Gastrocnemius medialis (tissue), 4 donors: ENCODE measurements at regions not wholly inside any gene's neighbourhood (a gene's known extent, or its start where the extent isn't known, plus 50 kb on each side); places are given as distances from the start of the nearest gene placed in this dataset.

Source experiments
- POLR2A ChIP-seq, 2 donors: fragments of 450-650 bp; IDR thresholded peaks; one replicate each; pipeline ENCODE4 v1.6.1; 2017; ENCODE audit warnings: antibody characterized with exemption in 2 of 2, mild to moderate bottlenecking in 2 of 2, moderate library complexity in 2 of 2
- TF ChIP-seq, protein P1 (sequence below), 5 experiments: fragments of 450-650 bp in 3 of 5; fragments of 200-600 bp in 2 of 5; sonication (generic) in 2 of 5; IDR thresholded peaks in 4 of 5; conservative IDR thresholded peaks in 1 of 5; 1 replicate in 4 of 5; 2 replicates in 1 of 5; pipeline ENCODE4 v1.5.1; 2016 to 2019; ENCODE audit warnings: antibody characterized with exemption in 5 of 5, mild to moderate bottlenecking in 3 of 5, moderate library complexity in 3 of 5

- TF ChIP-seq, protein P1, sequence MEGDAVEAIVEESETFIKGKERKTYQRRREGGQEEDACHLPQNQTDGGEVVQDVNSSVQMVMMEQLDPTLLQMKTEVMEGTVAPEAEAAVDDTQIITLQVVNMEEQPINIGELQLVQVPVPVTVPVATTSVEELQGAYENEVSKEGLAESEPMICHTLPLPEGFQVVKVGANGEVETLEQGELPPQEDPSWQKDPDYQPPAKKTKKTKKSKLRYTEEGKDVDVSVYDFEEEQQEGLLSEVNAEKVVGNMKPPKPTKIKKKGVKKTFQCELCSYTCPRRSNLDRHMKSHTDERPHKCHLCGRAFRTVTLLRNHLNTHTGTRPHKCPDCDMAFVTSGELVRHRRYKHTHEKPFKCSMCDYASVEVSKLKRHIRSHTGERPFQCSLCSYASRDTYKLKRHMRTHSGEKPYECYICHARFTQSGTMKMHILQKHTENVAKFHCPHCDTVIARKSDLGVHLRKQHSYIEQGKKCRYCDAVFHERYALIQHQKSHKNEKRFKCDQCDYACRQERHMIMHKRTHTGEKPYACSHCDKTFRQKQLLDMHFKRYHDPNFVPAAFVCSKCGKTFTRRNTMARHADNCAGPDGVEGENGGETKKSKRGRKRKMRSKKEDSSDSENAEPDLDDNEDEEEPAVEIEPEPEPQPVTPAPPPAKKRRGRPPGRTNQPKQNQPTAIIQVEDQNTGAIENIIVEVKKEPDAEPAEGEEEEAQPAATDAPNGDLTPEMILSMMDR (IDR thresholded peaks at IDR 0.05 in 4 of 5, conservative IDR thresholded peaks at IDR 0.05 in 1 of 5): no peak
- TF ChIP-seq POLR2A (IDR thresholded peaks at IDR 0.05): no peak
Measured at GRCh38 chr14:86003998-86004397, 474.1 kb downstream of the FLRT2 start.
